RWPE2 (cell line): ENCODE measurements at regions not wholly inside any gene's neighbourhood (a gene's known extent, or its start where the extent isn't known, plus 50 kb on each side); places are given as distances from the start of the nearest gene placed in this dataset.

Source experiments
- ATAC-seq: fragments of 200-7000 bp; cut with Tn5 transposase; 3 replicates; pipeline ENCODE4 v1.9.1; 2021; ENCODE audit warnings: low read depth
- DNase-seq: peaks from one replicate; pipeline ENCODE4 v3.0.0-alpha.2; 2020; ENCODE audit warnings: low spot score
- H3K27ac ChIP-seq: fragments of 450-650 bp; 2 replicates; pipeline ENCODE4 v1.5.1; 2017; ENCODE audit warnings: mild to moderate bottlenecking; ENCODE audit not compliant: poor library complexity, severe bottlenecking
- H3K27me3 ChIP-seq: fragments of 250-450 bp; sonication (Bioruptor Pico); 2 replicates; pipeline ENCODE4 v1.5.1; 2021; ENCODE audit warnings: mild to moderate bottlenecking, moderate library complexity; ENCODE audit not compliant: insufficient read depth, poor library complexity, severe bottlenecking
- H3K36me3 ChIP-seq: fragments of 250-450 bp; sonication (Bioruptor Pico); 2 replicates; pipeline ENCODE4 v1.5.1; 2020; ENCODE audit warnings: low read depth, mild to moderate bottlenecking, moderate library complexity
- H3K4me1 ChIP-seq: fragments of 250-450 bp; sonication (Bioruptor Pico); 2 replicates; pipeline ENCODE4 v1.5.1; 2021; ENCODE audit warnings: mild to moderate bottlenecking, moderate library complexity; ENCODE audit not compliant: insufficient read depth, poor library complexity, severe bottlenecking
- H3K4me3 ChIP-seq: fragments of 250-450 bp; sonication (Bioruptor Pico); 2 replicates; pipeline ENCODE4 v1.5.1; 2021; ENCODE audit warnings: mild to moderate bottlenecking, moderate library complexity; ENCODE audit not compliant: severe bottlenecking
- H3K9me3 ChIP-seq: fragments of 250-450 bp; sonication (Bioruptor Pico); 2 replicates; pipeline ENCODE4 v1.5.1; 2021; ENCODE audit warnings: mild to moderate bottlenecking, moderate library complexity; ENCODE audit not compliant: severe bottlenecking
- CTCF ChIP-seq: fragments of 450-650 bp; IDR thresholded peaks from one replicate; pipeline ENCODE4 v1.5.1; 2017; ENCODE audit warnings: mild to moderate bottlenecking, moderate library complexity; ENCODE audit not compliant: poor library complexity, severe bottlenecking

DNA sequence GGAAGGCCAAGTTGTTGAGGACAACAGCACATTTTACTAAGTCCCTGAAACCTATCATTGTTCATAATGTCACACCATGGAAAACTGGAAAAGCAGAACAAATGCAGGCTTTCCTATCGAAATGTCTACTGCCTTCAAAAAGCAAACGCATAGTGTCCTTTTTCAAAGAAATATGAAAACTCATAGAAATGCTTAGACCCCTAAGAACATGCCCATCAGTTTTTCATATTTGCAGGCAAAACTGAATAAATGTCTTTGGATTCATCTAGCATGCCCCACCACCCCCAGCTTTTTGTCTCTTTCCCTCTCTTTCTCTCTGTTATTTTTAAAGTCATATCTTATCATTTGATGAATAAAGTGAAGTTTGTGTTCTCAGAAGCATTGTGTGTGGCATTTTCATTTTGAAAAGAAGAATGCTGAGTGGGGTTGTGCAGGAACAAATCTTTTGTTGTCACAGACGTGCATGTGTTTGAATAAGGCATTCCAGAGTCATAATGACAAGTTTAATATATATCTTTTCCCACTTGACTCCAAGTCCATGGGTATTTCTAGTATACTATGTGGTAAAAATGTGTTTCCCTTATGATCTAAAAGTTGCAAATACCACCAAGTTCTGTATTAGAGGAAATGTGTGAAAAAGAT lies 2180.0 kb upstream of the PIK3C3 start:
- no peak for TF ChIP-seq CTCF

DNA sequence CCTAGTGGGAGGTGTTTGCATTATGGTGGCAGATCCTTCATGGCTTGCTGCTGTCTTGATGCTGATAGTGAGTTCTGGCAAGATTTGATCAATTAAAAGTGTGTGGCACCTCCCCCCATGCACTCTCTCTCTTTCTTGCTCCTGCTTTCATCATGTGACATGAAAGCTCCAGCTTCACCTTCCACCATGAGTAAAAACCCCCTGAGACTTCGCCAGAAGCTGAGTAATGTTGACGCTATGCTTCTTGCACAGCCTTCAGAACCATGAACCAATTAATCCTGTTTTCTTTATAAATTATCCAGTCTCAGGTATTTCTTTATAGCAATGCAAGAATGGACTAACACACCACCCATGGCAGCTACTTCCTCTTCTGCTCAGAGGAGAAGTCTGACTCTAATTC lies 2181.4 kb upstream of the PIK3C3 start:
- Histone ChIP-seq H3K27me3 (no peaks in the 10 kb centered on the region), H3K4me3 (no peak overlapping the region), H3K36me3 (no peaks in the 10 kb centered on the region; the same call in 1 of the 2 replicates), H3K4me1 (no peaks in the 10 kb centered on the region), H3K27ac (no peak overlapping the region), H3K9me3 (no peaks in the 10 kb centered on the region)
- ATAC-seq (no peak), DNase-seq (no peak)
- TF ChIP-seq CTCF: no peak

More for the DNA sequence above, 2180.0 kb upstream of the PIK3C3 start:
- no peak overlapping the region for H3K4me3 ChIP-seq
- H3K36me3 ChIP-seq: no peaks in the 10 kb centered on the region; the same call in 1 of the 2 replicates
- H3K27ac ChIP-seq: no peak overlapping the region
- ATAC-seq (no peak), DNase-seq (no peak)
- no peaks in the 10 kb centered on the region for H3K27me3 ChIP-seq
- no peaks in the 10 kb centered on the region for H3K4me1 ChIP-seq
- no peaks in the 10 kb centered on the region for H3K9me3 ChIP-seq

- no peak overlapping the region for H3K4me3 ChIP-seq
- no peaks in the 10 kb centered on the region for H3K27me3 ChIP-seq
- no peak for DNase-seq
- no peaks in the 10 kb centered on the region for H3K4me1 ChIP-seq
- no peak for TF ChIP-seq CTCF
- H3K36me3 ChIP-seq: no peaks in the 10 kb centered on the region; the same call in 1 of the 2 replicates
- ATAC-seq: no peak
- no peak overlapping the region for H3K27ac ChIP-seq
- no peaks in the 10 kb centered on the region for H3K9me3 ChIP-seq
Measured at GRCh38 chr18:39772155-39772919, 2182.7 kb upstream of the PIK3C3 start.

DNA sequence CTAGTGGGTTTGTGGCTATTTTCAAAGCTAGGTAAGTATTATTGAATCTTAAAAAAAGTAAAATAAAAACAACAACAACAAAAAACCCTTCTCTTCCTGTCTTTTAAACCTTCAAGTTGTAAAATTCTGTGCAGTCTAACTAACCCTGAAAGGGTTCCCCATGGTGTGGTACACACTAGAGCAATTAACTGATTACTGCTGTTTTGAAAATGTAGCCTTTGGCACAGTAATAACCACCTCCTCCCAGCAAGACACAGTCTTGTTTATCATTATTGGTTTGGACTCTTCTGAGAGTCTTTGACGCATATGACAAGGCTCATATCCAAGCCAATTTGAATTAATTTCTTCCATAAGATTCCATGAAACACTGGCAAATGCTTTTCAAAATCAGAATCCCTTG lies 2184.6 kb upstream of the PIK3C3 start:
- ATAC-seq: no peak
- Histone ChIP-seq H3K36me3 (no peaks in the 10 kb centered on the region; the same call in 1 of the 2 replicates), H3K4me1 (no peaks in the 10 kb centered on the region), H3K9me3 (no peaks in the 10 kb centered on the region), H3K27ac (no peak overlapping the region), H3K27me3 (no peaks in the 10 kb centered on the region), H3K4me3 (no peak overlapping the region)
- DNase-seq: no peak
- no peak for TF ChIP-seq CTCF

DNA sequence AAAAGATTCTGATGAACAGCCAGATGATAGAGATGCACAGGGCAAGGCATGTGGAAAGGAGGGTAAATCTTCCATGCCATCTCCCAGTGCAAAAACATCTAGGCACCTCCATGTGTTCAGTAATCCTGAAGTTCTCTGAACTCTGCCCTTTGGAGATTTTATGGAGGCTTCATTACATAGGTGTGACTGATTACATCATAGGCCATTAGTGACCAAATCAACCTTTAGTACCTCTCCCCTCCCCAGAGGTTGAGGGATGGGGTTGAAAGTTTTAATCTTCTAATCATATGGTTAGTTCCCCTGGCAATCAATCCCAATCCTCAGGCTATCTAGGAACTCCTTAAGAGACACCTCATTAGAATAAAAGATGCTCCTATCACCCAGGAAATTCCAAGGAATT lies 2190.2 kb upstream of the PIK3C3 start:
- ATAC-seq: no peak
- Histone ChIP-seq H3K27ac (no peak overlapping the region), H3K27me3 (no peaks in the 10 kb centered on the region), H3K4me1 (no peaks in the 10 kb centered on the region), H3K36me3 (peaks cover 7% of the 10 kb centered on the region), H3K9me3 (no peaks in the 10 kb centered on the region), H3K4me3 (no peak overlapping the region)
- DNase-seq: no peak
- no peak for TF ChIP-seq CTCF
